CD14-positive monocyte (primary cell): ENCODE measurements at regions not wholly inside any gene's neighbourhood (a gene's known extent, or its start where the extent isn't known, plus 50 kb on each side); places are given as distances from the start of the nearest gene placed in this dataset.

ENCODE experiments used
- DNase-seq, 3 donors: peaks; one replicate each; pipeline ENCODE4 v3.0.0-alpha.2; 2011 to 2022
- H2AFZ ChIP-seq: 2 replicates; pipeline ENCODE4 v1.6.0; 2012; ENCODE audit warnings: mild to moderate bottlenecking, low read depth, low read length, inconsistent platforms; ENCODE audit not compliant: insufficient read depth, poor library complexity, severe bottlenecking
- H3K27ac ChIP-seq, 2 donors: 1 replicate in 1 of 2; 2 replicates in 1 of 2; pipeline ENCODE4 v1.5.1; 2012 to 2013; ENCODE audit warnings: low read length in 2 of 2, control low read depth in 1 of 2, inconsistent platforms in 1 of 2, low read depth in 1 of 2, mild to moderate bottlenecking in 1 of 2
- H3K27me3 ChIP-seq, 2 donors: one replicate each; pipeline versions ENCODE4 v1.6.0 to v1.6.1; 2011 to 2013; ENCODE audit warnings: low read length in 2 of 2; ENCODE audit not compliant: control insufficient read depth in 2 of 2, insufficient read depth in 2 of 2
- H3K36me3 ChIP-seq, 2 donors: replicated peaks in 1 of 2; 1 replicate in 1 of 2; 2 replicates in 1 of 2; pipeline versions ENCODE4 v1.5.1 to v1.6.1; 2012 to 2013; ENCODE audit warnings: low read length in 2 of 2, control low read depth in 1 of 2, inconsistent platforms in 1 of 2, mild to moderate bottlenecking in 1 of 2; ENCODE audit not compliant: insufficient read depth in 2 of 2, control insufficient read depth in 1 of 2
- H3K4me1 ChIP-seq, 2 donors: 1 replicate in 1 of 2; 2 replicates in 1 of 2; pipeline versions ENCODE4 v1.5.1 to v1.6.1; 2012 to 2013; ENCODE audit warnings: low read length in 2 of 2, control low read depth in 1 of 2, inconsistent platforms in 1 of 2, mild to moderate bottlenecking in 1 of 2, moderate library complexity in 1 of 2; ENCODE audit not compliant: insufficient read depth in 2 of 2, control insufficient read depth in 1 of 2
- H3K4me2 ChIP-seq: replicated peaks from 2 replicates; pipeline ENCODE3; 2012; ENCODE audit warnings: low read length, moderate library complexity, mild to moderate bottlenecking; ENCODE audit not compliant: poor library complexity, severe bottlenecking; ENCODE audit errors: extremely low read depth
- H3K4me3 ChIP-seq, 3 experiments: fragments of 200-600 bp in 1 of 3; sonication (generic) in 1 of 3; replicated peaks in 1 of 3; 1 replicate in 2 of 3; 2 replicates in 1 of 3; pipeline ENCODE4 v1.5.1; 2011 to 2013; ENCODE audit warnings: low read length in 3 of 3, mild to moderate bottlenecking in 3 of 3, control low read depth in 2 of 3, low read depth in 2 of 3, inconsistent platforms in 1 of 3, moderate library complexity in 1 of 3
- H3K79me2 ChIP-seq: 2 replicates; pipeline ENCODE4 v1.6.0; 2012; ENCODE audit warnings: mild to moderate bottlenecking, control low read depth, inconsistent platforms, low read length, moderate library complexity; ENCODE audit not compliant: insufficient read depth
- H3K9ac ChIP-seq: 2 replicates; pipeline ENCODE4 v1.6.0; 2017; ENCODE audit warnings: low read length, mild to moderate bottlenecking; ENCODE audit not compliant: insufficient read depth, poor library complexity, severe bottlenecking
- H3K9me3 ChIP-seq, 2 donors: replicated peaks in 1 of 2; 1 replicate in 1 of 2; 2 replicates in 1 of 2; pipeline versions ENCODE4 v1.5.1 to v1.6.1; 2012 to 2013; ENCODE audit warnings: low read length in 2 of 2, control low read depth in 1 of 2; ENCODE audit not compliant: control insufficient read depth in 1 of 2, insufficient read depth in 1 of 2
- H4K20me1 ChIP-seq: 2 replicates; pipeline ENCODE4 v1.6.0; 2012; ENCODE audit warnings: mild to moderate bottlenecking, low read length, control low read depth, moderate library complexity; ENCODE audit not compliant: insufficient read depth
- H3K27ac Mint-ChIP-seq, 7 donors: one replicate each; pipeline ENCODE4 v1.8.0; 2020; ENCODE audit warnings: mild to moderate bottlenecking in 7 of 7, mixed read lengths in 7 of 7, moderate library complexity in 6 of 7, inconsistent platforms in 2 of 7
- H3K27me3 Mint-ChIP-seq, 3 donors: one replicate each; pipeline ENCODE4 v1.8.0; 2021 to 2022; ENCODE audit warnings: low read depth in 3 of 3, mild to moderate bottlenecking in 3 of 3, mixed read lengths in 3 of 3, moderate library complexity in 3 of 3, inconsistent platforms in 1 of 3
- H3K36me3 Mint-ChIP-seq, 2 donors: one replicate each; pipeline ENCODE4 v1.8.0; 2020; ENCODE audit warnings: mixed read lengths in 2 of 2, inconsistent platforms in 1 of 2, mild to moderate bottlenecking in 1 of 2
- H3K4me1 Mint-ChIP-seq: one replicate; pipeline ENCODE4 v1.8.0; 2020; ENCODE audit warnings: mild to moderate bottlenecking, mixed read lengths
- H3K4me3 Mint-ChIP-seq, 2 donors: one replicate each; pipeline ENCODE4 v1.8.0; 2020; ENCODE audit warnings: mild to moderate bottlenecking in 2 of 2, mixed read lengths in 2 of 2, moderate library complexity in 1 of 2
- H3K9me3 Mint-ChIP-seq, 7 donors: one replicate each; pipeline ENCODE4 v1.8.0; 2020 to 2022; ENCODE audit warnings: mixed read lengths in 7 of 7, mild to moderate bottlenecking in 6 of 7, moderate library complexity in 6 of 7, inconsistent platforms in 2 of 7
- CTCF ChIP-seq: fragments of 200-600 bp; IDR thresholded peaks from one replicate; pipeline ENCODE4 v1.8.0; 2022; ENCODE audit warnings: antibody characterized with exemption, mild to moderate bottlenecking
- WGBS: methylation state at CpG from one replicate; pipeline ENCODE4 v1.1.5; 2013; ENCODE audit warnings: missing lambda C conversion rate; ENCODE audit not compliant: insufficient coverage; 5-methylcytosine and 5-hydroxymethylcytosine counted together
- intact Hi-C, 2 donors: fragments of 100-400 bp; cut with micrococcal nuclease; formaldehyde crosslinking; loops; one replicate each; pipeline versions ENCODE4 v1.15.0 to v1.15.1; 2023

- Histone ChIP-seq H3K9ac (no peak overlapping the region), H3K4me2 (no peak overlapping the region), H3K4me3 (no peak overlapping the region), H3K4me1 (no peaks in the 10 kb centered on the region), H4K20me1 (no peaks in the 10 kb centered on the region), H3K36me3 (no peaks in the 10 kb centered on the region), H3K27ac (no peak overlapping the region), H3K27me3 (no peaks in the 10 kb centered on the region), H3K9me3 (no peaks in the 10 kb centered on the region), H2AFZ (no peak overlapping the region), H3K79me2 (no peaks in the 10 kb centered on the region)
- Mint-ChIP-seq H3K4me3 (no peak overlapping the region), H3K9me3 (peaks cover 0 to 3% (median 0%) of the 10 kb centered on the region in 7 donors), H3K4me1 (no peaks in the 10 kb centered on the region), H3K36me3 (no peaks in the 10 kb centered on the region), H3K27me3 (peaks cover 0 to 11% (median 7%) of the 10 kb centered on the region in 3 donors), H3K27ac (no peak overlapping the region)
- no peak for TF ChIP-seq CTCF
- DNase-seq = no peak
- intact Hi-C loops = no loop called here
- 100% methylated on average over 1 of the region's 2 CpGs for WGBS
Measured at GRCh38 chr1:47548637-47549036, 110.8 kb downstream of the FOXD2 start.

GRCh38 chr1:47549532-47549931 is 111.7 kb downstream of the FOXD2 start:
- no peak overlapping the region for H3K27ac Mint-ChIP-seq
- no peak for DNase-seq
- H3K4me1 ChIP-seq = no peaks in the 10 kb centered on the region
- H3K4me2 ChIP-seq = no peak overlapping the region
- WGBS = no CpG with 5 or more reads among the region's 2 CpGs
- H3K9me3 ChIP-seq = no peaks in the 10 kb centered on the region
- no peaks in the 10 kb centered on the region for H4K20me1 ChIP-seq
- no peaks in the 10 kb centered on the region for H3K79me2 ChIP-seq
- H3K4me3 ChIP-seq = no peak overlapping the region
- H3K27ac ChIP-seq = no peak overlapping the region
- TF ChIP-seq CTCF = no peak
- H2AFZ ChIP-seq = no peak overlapping the region
- H3K4me1 Mint-ChIP-seq = no peaks in the 10 kb centered on the region
- intact Hi-C loops = no loop called here
- peaks cover 0 to 1% (median 0%) of the 10 kb centered on the region in 7 donors for H3K9me3 Mint-ChIP-seq
- H3K27me3 ChIP-seq = no peaks in the 10 kb centered on the region
- no peak overlapping the region for H3K9ac ChIP-seq
- H3K36me3 Mint-ChIP-seq = no peaks in the 10 kb centered on the region
- H3K4me3 Mint-ChIP-seq = no peak overlapping the region
- no peaks in the 10 kb centered on the region for H3K36me3 ChIP-seq
- H3K27me3 Mint-ChIP-seq = peaks cover 0 to 11% (median 3%) of the 10 kb centered on the region in 3 donors
